ENCODE measurements at regions not wholly inside any gene's neighbourhood (a gene's known extent, or its start where the extent isn't known, plus 50 kb on each side); places are given as distances from the start of the nearest gene placed in this dataset.

DNA sequence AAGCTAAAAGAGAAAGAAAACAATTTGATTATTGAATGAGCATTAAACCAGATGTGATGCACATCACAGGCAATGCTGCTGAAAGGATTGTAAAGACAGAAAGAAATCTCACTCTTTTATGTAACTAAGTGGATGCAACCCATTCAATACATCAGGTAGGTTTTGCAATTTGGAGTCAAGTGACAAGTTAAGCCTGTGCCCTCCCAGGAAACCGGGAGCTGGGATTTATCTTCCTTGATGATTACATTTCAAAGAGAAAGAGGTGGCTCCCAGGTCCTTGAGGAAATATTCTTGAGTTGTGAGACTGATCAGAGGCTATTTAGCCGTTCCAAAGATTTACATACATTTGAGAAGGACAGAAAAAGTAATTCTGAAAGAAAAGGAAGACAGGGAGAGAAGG is 219.0 kb upstream of the PROK2 start:
- no peak for DNase-seq (ENCODE audit: low spot score in 2 of 2, unreplicated experiment in 2 of 2)
- H3K36me3 Mint-ChIP-seq = no peaks in the 10 kb centered on the region
- H3K4me3 Mint-ChIP-seq = no peak overlapping the region
- H3K27ac Mint-ChIP-seq = no peak overlapping the region
- TF ChIP-seq, protein P1, sequence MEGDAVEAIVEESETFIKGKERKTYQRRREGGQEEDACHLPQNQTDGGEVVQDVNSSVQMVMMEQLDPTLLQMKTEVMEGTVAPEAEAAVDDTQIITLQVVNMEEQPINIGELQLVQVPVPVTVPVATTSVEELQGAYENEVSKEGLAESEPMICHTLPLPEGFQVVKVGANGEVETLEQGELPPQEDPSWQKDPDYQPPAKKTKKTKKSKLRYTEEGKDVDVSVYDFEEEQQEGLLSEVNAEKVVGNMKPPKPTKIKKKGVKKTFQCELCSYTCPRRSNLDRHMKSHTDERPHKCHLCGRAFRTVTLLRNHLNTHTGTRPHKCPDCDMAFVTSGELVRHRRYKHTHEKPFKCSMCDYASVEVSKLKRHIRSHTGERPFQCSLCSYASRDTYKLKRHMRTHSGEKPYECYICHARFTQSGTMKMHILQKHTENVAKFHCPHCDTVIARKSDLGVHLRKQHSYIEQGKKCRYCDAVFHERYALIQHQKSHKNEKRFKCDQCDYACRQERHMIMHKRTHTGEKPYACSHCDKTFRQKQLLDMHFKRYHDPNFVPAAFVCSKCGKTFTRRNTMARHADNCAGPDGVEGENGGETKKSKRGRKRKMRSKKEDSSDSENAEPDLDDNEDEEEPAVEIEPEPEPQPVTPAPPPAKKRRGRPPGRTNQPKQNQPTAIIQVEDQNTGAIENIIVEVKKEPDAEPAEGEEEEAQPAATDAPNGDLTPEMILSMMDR (IDR thresholded peaks at IDR 0.05; ENCODE audit: unreplicated experiment) = no peak
- no peaks in the 10 kb centered on the region for H3K9me3 Mint-ChIP-seq
- peaks cover 9% of the 10 kb centered on the region for H3K27me3 Mint-ChIP-seq (ENCODE audit: low read depth)
- H3K4me1 Mint-ChIP-seq = no peaks in the 10 kb centered on the region

DNA sequence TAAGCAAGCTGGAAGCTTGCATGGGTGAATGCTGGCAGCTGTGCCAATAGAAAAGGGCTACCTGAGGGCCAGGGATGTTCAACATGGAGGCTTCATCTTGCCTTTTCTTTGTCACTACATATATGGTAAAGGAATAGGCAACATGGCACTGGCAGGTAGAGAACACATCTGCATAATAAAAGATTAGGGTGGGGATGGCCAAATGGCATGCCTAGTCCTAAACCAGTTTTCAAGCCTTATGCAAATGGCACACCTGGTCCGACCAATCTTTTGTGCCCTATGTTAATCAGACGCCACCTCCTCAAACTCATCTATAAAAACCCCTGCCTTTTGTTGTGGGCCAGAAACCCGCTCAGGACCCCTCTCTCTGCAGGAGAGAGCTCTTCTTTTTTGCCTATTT is 216.8 kb upstream of the PROK2 start:
- Mint-ChIP-seq H3K36me3 (no peaks in the 10 kb centered on the region), H3K27me3 (ENCODE audit: low read depth) (peaks cover 11% of the 10 kb centered on the region), H3K4me3 (no peak overlapping the region), H3K4me1 (no peaks in the 10 kb centered on the region), H3K27ac (no peak overlapping the region), H3K9me3 (no peaks in the 10 kb centered on the region)
- TF ChIP-seq, protein P1 (IDR thresholded peaks at IDR 0.05; ENCODE audit: unreplicated experiment) = no peak
- DNase-seq (ENCODE audit: low spot score in 2 of 2, unreplicated experiment in 2 of 2) = no peak

DNA sequence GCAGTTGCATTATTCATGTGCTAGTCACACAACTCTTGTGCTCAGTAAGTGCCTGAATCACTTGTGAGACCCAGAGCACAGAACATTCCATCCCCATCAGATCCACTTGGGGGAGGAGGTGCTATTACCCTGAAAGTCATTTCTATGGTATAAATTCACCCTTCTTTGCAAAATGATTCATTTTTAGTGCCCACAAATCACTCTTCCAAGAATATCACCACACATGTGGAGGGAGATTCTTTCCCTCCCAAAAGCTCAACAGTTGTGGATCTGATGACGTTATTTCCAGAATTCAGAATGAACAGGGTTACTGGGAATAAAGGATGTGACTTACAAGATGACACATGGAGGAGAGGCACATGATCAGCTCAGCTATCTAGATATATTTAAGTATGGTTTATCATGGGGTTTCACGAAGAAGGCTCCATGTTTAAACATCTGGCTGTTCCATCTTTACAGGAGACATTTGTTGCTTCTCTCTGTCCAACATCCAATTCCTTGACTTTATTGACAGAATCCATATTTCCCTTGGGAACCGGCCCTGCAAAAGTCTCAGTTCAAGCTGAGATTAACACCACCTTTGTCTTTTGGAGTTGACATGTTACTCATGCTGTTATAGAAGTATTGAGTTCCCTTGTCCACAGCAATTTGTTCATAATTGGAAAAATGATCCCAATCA is 214.2 kb upstream of the PROK2 start:
- no peak overlapping the region for H3K4me3 Mint-ChIP-seq
- H3K4me1 Mint-ChIP-seq = no peaks in the 10 kb centered on the region
- H3K9me3 Mint-ChIP-seq = no peaks in the 10 kb centered on the region
- peaks cover 14% of the 10 kb centered on the region for H3K27me3 Mint-ChIP-seq (ENCODE audit: low read depth)
- H3K36me3 Mint-ChIP-seq = no peaks in the 10 kb centered on the region
- TF ChIP-seq, protein P1 (IDR thresholded peaks at IDR 0.05; ENCODE audit: unreplicated experiment) = no peak
- no peak overlapping the region for H3K27ac Mint-ChIP-seq
- DNase-seq (ENCODE audit: low spot score in 2 of 2, unreplicated experiment in 2 of 2) = no peak

DNA sequence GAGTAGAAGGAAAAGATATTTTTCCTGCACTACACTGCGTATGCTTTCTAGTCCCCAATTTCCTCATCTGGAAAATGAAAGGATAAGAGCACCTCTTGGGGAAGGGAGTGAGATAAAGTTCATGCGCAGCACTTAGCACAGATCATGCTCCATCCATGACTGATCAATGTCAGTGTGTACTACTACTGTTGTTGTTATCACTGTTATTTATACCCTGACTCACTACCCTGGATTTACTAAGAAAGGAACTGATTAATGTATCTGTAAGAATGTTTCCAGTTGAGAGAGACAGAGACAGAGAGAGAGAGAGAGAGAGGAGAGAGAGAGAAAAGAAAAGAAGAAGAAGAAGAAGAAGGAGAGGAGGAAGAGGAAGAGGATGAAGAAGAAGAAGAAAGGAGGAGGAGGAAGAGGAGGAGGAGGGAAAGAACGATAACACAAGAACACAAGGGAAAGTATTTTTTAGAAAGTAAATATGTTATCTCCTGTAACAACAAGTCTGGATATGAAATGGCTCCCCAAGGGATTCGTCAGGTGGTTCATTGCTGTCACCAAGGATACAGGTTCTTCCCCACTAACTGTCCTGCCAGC is 212.2 kb upstream of the PROK2 start:
- Mint-ChIP-seq H3K9me3 (no peaks in the 10 kb centered on the region), H3K27me3 (ENCODE audit: low read depth) (peaks cover 7% of the 10 kb centered on the region), H3K27ac (no peak overlapping the region), H3K36me3 (no peaks in the 10 kb centered on the region), H3K4me3 (no peak overlapping the region), H3K4me1 (no peaks in the 10 kb centered on the region)
- TF ChIP-seq, protein P1 (IDR thresholded peaks at IDR 0.05; ENCODE audit: unreplicated experiment) = no peak
- no peak for DNase-seq (ENCODE audit: low spot score in 2 of 2, unreplicated experiment in 2 of 2)

DNA sequence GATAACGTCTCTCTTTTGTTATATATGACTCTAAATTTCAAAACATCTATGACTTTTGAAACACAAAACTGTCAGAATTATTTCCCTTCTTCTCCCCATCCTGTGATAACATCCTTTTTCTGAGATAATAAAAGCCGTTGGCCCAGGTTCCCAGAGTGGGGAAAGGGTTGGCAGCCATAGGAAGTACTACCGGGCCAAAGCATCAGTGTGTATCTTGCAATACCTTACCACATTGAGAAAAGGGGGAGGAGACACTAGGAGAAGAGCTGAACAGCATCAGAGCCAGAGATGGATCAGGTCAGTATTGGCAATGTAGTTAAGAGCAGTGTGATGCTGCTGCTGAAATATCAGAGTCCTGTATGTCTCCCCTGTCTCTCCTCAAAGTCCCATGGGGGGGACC is 210.0 kb upstream of the PROK2 start:
- peaks cover 12% of the 10 kb centered on the region for H3K9me3 Mint-ChIP-seq

More for the DNA sequence above, 210.0 kb upstream of the PROK2 start:
- no peak overlapping the region for H3K27ac Mint-ChIP-seq
- peaks cover 7% of the 10 kb centered on the region for H3K27me3 Mint-ChIP-seq (ENCODE audit: low read depth)
- no peak overlapping the region for H3K4me3 Mint-ChIP-seq
- DNase-seq (ENCODE audit: low spot score in 2 of 2, unreplicated experiment in 2 of 2) = no peak
- TF ChIP-seq, protein P1 (IDR thresholded peaks at IDR 0.05; ENCODE audit: unreplicated experiment) = no peak
- H3K36me3 Mint-ChIP-seq = no peaks in the 10 kb centered on the region
- H3K4me1 Mint-ChIP-seq = no peaks in the 10 kb centered on the region
